ENCODE measurements at regions not wholly inside any gene's neighbourhood (a gene's known extent, or its start where the extent isn't known, plus 50 kb on each side); places are given as distances from the start of the nearest gene placed in this dataset.

- TF ChIP-seq POLR2AphosphoS5 (IDR thresholded peaks at IDR 0.05; ENCODE audit: borderline replicate concordance, low read depth, low read length) (no peak), EZH2 (IDR thresholded peaks at IDR 0.05) (no peak)
These were observed 101.9 kb downstream of the RAB11FIP2 start for GRCh38 chr10:117944676-117945447.
